Breast epithelium (tissue), 4 donors: ENCODE measurements at regions not wholly inside any gene's neighbourhood (a gene's known extent, or its start where the extent isn't known, plus 50 kb on each side); places are given as distances from the start of the nearest gene placed in this dataset.
A peak's percentile ranks its signal among the peaks of the same experiment; 100 is the strongest.
"Not testable (repeated sequence)": the region's sequence is repeated elsewhere in the genome, so short reads cannot be mapped to it uniquely, and the experiment has no call there.

ENCODE experiments used
- DNase-seq, 2 donors: peaks; one replicate each; pipeline ENCODE4 v3.0.0-alpha.2; 2019; ENCODE audit warnings: low spot score in 2 of 2
- H3K27ac ChIP-seq, 2 donors: fragments of 200-600 bp; sonication (generic) in 1 of 2; one replicate each; pipeline ENCODE4 v1.5.1; 2016 to 2019; ENCODE audit warnings: mild to moderate bottlenecking in 1 of 2
- H3K27me3 ChIP-seq, 2 donors: fragments of 200-600 bp; sonication (generic) in 1 of 2; one replicate each; pipeline versions ENCODE4 v1.5.1 to v1.6.0; 2017 to 2019; ENCODE audit warnings: control low read depth in 1 of 2, mild to moderate bottlenecking in 1 of 2
- H3K36me3 ChIP-seq: fragments of 200-600 bp; one replicate; pipeline ENCODE4 v1.5.1; 2019
- H3K4me1 ChIP-seq, 2 donors: fragments of 200-600 bp; sonication (generic); one replicate each; pipeline ENCODE4 v1.5.1; 2016 to 2019; ENCODE audit warnings: control low read depth in 1 of 2
- H3K4me3 ChIP-seq, 3 donors: fragments of 200-600 bp; sonication (generic); 1 replicate in 2 of 3; 2 replicates in 1 of 3; pipeline ENCODE4 v1.5.1; 2016 to 2019; ENCODE audit warnings: mild to moderate bottlenecking in 3 of 3, moderate library complexity in 2 of 3
- H3K9me3 ChIP-seq, 2 donors: fragments of 200-600 bp; sonication (generic) in 1 of 2; one replicate each; pipeline ENCODE4 v1.5.1; 2016 to 2019; ENCODE audit warnings: control low read depth in 1 of 2
- CTCF ChIP-seq, 3 donors: fragments of 450-650 bp; IDR thresholded peaks; one replicate each; pipeline ENCODE4 v1.5.1; 2016 to 2017; ENCODE audit warnings: antibody characterized with exemption in 3 of 3, mild to moderate bottlenecking in 3 of 3, moderate library complexity in 3 of 3
- POLR2A ChIP-seq: fragments of 450-650 bp; IDR thresholded peaks from one replicate; pipeline ENCODE4 v1.6.1; 2016; ENCODE audit warnings: antibody characterized with exemption, mild to moderate bottlenecking, moderate library complexity
- POLR2AphosphoS5 ChIP-seq, 3 donors: sonication (generic); formaldehyde crosslinking; IDR thresholded peaks; one replicate each; pipeline ENCODE4 v1.6.1; 2017; ENCODE audit warnings: antibody characterized with exemption in 3 of 3
- intact Hi-C: fragments of 100-400 bp; cut with DNase I; formaldehyde crosslinking; loops from one replicate; pipeline ENCODE4 v1.15.1; 2023; ENCODE audit warnings: low total_unique reads

- H3K4me1 ChIP-seq, H3K27ac ChIP-seq, H3K36me3 ChIP-seq, intact Hi-C loops, H3K9me3 ChIP-seq, H3K27me3 ChIP-seq, H3K4me3 ChIP-seq, DNase-seq: not testable (repeated sequence)
Observed at GRCh38 chr6:142998739-142999138, 53.8 kb upstream of the HIVEP2 start.

- H3K4me1 ChIP-seq, result no peaks in the 10 kb centered on the region
- no peaks in the 10 kb centered on the region for H3K36me3 ChIP-seq
- H3K27me3 ChIP-seq, result no peaks in the 10 kb centered on the region
- H3K4me3 ChIP-seq, result no peak overlapping the region
- no peaks in the 10 kb centered on the region for H3K9me3 ChIP-seq
- no peak for DNase-seq
- no peak overlapping the region for H3K27ac ChIP-seq
- no peak for TF ChIP-seq POLR2A
- no peak for TF ChIP-seq POLR2AphosphoS5 (IDR thresholded peaks at IDR 0.05)
- no peak for TF ChIP-seq CTCF (IDR thresholded peaks at IDR 0.05)
- intact Hi-C loops, result no loop called here
Observed at GRCh38 chr6:143000811-143001210, 55.8 kb upstream of the HIVEP2 start.

- no peaks in the 10 kb centered on the region for H3K36me3 ChIP-seq
- H3K27ac ChIP-seq, result no peak overlapping the region
- no peak overlapping the region for H3K4me3 ChIP-seq
- no peaks in the 10 kb centered on the region for H3K4me1 ChIP-seq
- TF ChIP-seq POLR2A, result no peak
- no peak for TF ChIP-seq POLR2AphosphoS5 (IDR thresholded peaks at IDR 0.05)
- TF ChIP-seq CTCF (IDR thresholded peaks at IDR 0.05), result no peak
- DNase-seq, result no peak
- intact Hi-C loops, result loop anchor here (2.0 kb wide), 1 partner anchor 36 kb away; no protein-coding TSS in a partner anchor
- no peaks in the 10 kb centered on the region for H3K27me3 ChIP-seq
- no peaks in the 10 kb centered on the region for H3K9me3 ChIP-seq
Observed at GRCh38 chr6:143002686-143003085, 57.7 kb upstream of the HIVEP2 start.

GRCh38 chr6:143003676-143004075 is 57.0 kb upstream of the AIG1 start:
- DNase-seq, result no peak
- no peaks in the 10 kb centered on the region for H3K27me3 ChIP-seq
- no peak overlapping the region for H3K27ac ChIP-seq
- intact Hi-C loops, result loop anchor here (2.0 kb wide), 1 partner anchor 37 kb away; no protein-coding TSS in a partner anchor
- TF ChIP-seq POLR2AphosphoS5 (IDR thresholded peaks at IDR 0.05), result no peak
- no peak for TF ChIP-seq POLR2A
- no peak for TF ChIP-seq CTCF (IDR thresholded peaks at IDR 0.05)
- no peaks in the 10 kb centered on the region for H3K9me3 ChIP-seq
- H3K4me3 ChIP-seq, result no peak overlapping the region
- H3K4me1 ChIP-seq, result no peaks in the 10 kb centered on the region
- no peaks in the 10 kb centered on the region for H3K36me3 ChIP-seq

- TF ChIP-seq POLR2AphosphoS5 (IDR thresholded peaks at IDR 0.05) (no peak), POLR2A (no peak), CTCF (IDR thresholded peaks at IDR 0.05) (no peak)
- DNase-seq, result no peak
- intact Hi-C loops, result no loop called here
- no peaks in the 10 kb centered on the region for H3K4me1 ChIP-seq
- no peak overlapping the region for H3K27ac ChIP-seq
- H3K36me3 ChIP-seq, result no peaks in the 10 kb centered on the region
- H3K27me3 ChIP-seq, result no peaks in the 10 kb centered on the region
- no peak overlapping the region for H3K4me3 ChIP-seq
- no peaks in the 10 kb centered on the region for H3K9me3 ChIP-seq
Observed at GRCh38 chr6:143005816-143006215, 54.9 kb upstream of the AIG1 start.

- Histone ChIP-seq H3K27ac (peak overlapping the region; percentile 6 to 78), H3K27me3 (no peaks in the 10 kb centered on the region), H3K9me3 (no peaks in the 10 kb centered on the region), H3K4me3 (no peak overlapping the region), H3K4me1 (no peaks in the 10 kb centered on the region), H3K36me3 (no peaks in the 10 kb centered on the region)
- intact Hi-C loops, result no loop called here
- DNase-seq, result no peak
- TF ChIP-seq CTCF (IDR thresholded peaks at IDR 0.05), result no peak
- no peak for TF ChIP-seq POLR2AphosphoS5 (IDR thresholded peaks at IDR 0.05)
- no peak for TF ChIP-seq POLR2A
Observed at GRCh38 chr6:143006787-143007186, 53.9 kb upstream of the AIG1 start.
